Activated CD4-positive, alpha-beta T cell treated with anti-CD3 and anti-CD28 coated beads, Interleukin-2, amount 50 U/mL, for 1 hour (primary cell): ENCODE measurements at regions not wholly inside any gene's neighbourhood (a gene's known extent, or its start where the extent isn't known, plus 50 kb on each side); places are given as distances from the start of the nearest gene placed in this dataset.
"Not testable (repeated sequence)": the region's sequence is repeated elsewhere in the genome, so short reads cannot be mapped to it uniquely, and the experiment has no call there.

Experiments
- DNase-seq: peaks from one replicate; pipeline ENCODE4 v3.0.0-alpha.2; 2020

DNA sequence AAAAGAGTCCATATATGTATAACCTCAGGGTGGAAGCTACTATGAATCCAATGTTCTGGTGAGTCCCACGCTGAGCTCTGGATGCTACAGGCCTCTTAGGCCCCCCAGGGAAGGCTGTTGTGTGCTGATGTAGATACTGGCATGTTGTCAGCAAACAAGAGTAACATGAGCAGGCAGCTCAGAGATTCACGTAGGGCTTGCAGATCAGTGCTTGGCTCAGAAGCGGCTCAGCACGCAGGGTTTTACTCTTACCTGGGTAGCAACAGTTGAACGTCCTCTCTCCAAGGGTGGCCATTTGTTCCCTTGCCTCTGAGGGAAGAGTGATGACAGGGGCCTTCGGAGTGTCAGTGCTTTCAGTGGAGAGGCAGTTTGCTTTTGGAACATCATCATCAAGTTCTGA lies 93.4 kb downstream of the ZFP64 start:
- DNase-seq, result no peak

DNA sequence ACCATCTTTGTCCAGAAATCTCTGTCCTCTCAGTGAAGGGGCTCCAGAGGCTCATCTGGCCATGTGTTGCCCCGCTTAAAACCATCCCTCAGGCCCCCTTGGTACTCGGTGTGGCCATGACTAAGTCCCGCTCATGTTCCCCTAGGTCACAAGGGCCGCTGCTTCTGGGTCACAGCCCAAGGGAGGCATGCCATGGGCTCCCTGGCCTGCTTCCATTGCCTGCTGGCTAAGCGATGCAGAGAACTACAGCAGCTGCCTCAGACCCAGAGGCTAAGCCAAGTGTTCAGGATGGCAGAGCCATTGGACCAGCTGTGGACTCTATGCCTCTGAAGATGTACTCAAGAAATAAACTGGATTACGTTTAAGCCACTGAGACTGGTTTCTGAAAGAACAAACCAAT lies 95.5 kb downstream of the ZFP64 start:
- DNase-seq, result no peak

GRCh38 chr20:52094693-52095092 lies 96.9 kb downstream of the ZFP64 start:
- no peak for DNase-seq

DNA sequence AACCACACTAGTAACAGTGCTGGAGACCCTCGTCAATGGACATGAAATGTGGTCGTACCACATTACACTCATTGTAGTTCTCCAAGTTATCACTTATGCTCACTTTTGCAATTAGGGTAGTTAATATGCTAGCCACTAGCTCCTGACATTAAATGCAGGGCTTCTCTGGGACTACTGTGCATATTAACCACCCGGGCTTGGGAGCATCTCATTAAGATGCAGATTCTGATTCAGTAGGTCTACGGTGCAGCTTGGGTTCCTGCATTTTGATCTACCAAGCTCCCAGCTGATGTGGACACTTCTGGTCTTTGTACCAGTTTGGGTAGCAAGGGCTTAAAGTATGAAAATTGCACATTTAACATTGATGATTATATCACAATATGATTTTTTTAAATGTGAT lies 98.0 kb downstream of the ZFP64 start:
- no peak for DNase-seq

DNA sequence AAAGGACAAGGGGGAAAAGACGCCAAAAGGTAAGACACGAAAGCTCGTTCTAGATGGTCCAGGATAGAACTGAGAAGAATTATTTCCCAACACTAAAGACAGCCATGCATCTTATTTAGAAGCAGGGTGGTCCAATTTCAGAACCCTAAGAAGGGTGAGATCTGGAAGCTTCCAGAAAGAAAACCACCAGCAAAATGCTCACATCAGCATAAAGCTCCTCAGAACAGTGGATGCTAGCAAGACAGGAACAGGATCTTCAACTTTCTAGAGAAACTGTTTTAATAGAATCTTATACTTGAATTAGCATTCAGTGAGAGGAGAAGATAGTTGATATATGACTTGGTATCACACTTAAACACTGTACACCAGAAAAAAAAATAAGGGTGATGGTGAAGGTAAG lies 101.5 kb downstream of the ZFP64 start:
- no peak for DNase-seq

GRCh38 chr20:52087471-52087870 lies 104.1 kb downstream of the ZFP64 start:
- no peak for DNase-seq

DNA sequence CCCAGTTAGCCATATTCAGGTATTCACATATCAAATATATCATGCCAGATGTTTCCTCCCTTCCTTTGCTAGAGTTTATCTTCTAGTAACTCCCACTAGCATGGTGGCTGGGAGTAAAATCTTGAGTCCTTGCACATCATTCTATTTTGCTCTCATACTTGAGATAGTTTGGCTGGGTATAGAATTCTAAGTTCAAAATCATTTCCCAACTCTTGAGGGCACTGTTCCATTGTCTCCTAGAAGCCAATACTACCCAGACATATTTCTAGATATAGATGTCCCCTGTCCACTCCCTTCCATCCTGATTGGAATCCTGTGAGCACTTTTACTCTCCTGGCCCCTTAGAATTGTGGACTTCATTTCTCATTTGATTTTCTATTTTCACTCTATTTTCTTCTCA lies 104.7 kb downstream of the ZFP64 start:
- no peak for DNase-seq

- no peak for DNase-seq
Observed at GRCh38 chr20:52084727-52085126, 106.9 kb downstream of the ZFP64 start.

DNA sequence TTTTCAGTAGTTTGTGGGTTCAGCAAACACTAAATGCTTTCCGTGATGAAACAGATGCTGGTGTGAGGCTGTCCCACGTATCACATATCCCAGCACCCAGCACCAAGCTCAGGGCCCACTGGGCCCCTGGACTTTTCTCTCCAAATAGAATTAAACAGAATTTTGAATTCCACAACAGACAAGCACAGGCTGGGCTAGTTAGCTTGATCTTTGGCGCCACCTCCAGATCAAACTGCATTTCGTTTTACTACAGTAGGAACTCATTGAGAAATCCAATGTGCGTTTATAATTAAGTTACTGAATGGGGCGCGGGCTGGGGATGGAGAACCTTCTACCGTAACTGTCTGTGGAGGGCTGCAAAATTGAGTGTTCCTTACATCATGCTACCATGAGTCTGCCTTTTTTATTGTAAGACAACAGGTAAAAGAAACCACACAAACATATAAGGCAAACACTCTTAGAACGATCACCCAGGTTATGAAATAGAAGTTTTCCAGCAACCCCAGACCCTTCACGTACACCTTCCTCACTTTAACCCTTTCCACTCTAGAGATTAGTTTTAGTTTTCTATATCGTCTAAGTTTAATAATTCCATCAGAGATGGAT lies 107.8 kb downstream of the ZFP64 start:
- peak; percentile 26 for DNase-seq

DNA sequence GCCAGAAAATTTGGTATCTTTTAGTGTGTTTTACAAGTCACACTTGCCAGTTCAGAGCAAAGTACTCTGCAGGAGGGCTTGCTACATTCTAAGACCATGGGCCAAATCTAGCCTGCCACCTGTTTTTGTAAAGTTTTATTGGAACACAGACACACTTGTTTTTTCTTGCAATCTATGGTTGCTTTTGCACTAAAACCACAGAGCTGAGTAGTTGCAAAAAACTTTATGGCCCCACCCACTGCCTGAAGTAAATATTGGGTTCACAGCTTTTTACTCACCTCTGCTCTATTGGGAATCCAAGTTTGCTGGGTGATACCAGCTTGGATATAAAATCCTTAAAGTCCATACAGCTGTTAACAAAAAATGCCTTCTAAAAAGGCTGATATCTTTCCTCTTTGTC lies 109.0 kb downstream of the ZFP64 start:
- no peak for DNase-seq

DNA sequence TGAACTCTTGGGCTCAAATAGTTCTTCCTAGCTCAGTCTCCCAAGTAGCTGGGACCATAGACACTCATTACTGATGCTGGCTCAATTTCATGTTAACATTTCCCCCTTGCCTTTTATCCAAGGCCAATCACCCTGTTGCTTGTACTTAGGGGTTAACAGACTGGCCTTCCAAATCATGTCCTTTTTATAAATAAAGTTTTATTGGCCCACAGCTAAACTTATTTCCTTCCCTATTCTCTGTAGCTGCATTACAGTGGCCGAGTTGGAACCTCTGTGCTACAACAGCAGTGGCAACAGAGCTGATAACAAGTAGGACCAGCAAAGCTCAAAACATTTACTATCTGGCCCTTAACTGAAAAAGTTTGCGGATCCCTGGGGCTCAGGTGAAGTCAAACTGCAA lies 109.8 kb downstream of the ZFP64 start:
- DNase-seq, result no peak

- DNase-seq, result no peak
Observed at GRCh38 chr20:52081066-52081465, 110.5 kb downstream of the ZFP64 start.

- DNase-seq, result no peak
Observed at GRCh38 chr20:52078289-52078688, 113.3 kb downstream of the ZFP64 start.

DNA sequence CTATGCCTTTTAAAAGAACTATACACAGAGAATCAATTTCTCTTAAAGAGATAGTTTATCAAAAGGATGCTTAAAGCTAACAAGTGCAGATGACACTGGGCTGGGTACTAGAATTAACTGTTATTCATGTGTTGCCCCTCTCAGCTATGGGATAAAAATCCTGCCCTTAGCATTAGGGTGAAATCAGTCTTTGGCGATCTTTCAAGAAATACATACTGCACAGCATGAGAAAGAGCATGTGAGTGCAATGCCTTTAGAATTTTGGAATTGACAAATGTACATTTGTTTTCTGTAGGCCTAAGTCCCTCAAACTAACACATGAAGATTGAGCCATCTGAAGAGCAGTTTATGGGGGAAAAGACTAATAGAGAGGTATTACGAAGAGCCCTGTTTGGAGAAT lies 115.4 kb downstream of the ZFP64 start:
- no peak for DNase-seq

- no peak for DNase-seq
Observed at GRCh38 chr20:52075400-52075799, 116.2 kb downstream of the ZFP64 start.

GRCh38 chr20:52071136-52071535 lies 120.4 kb downstream of the ZFP64 start:
- no peak for DNase-seq

GRCh38 chr20:52064931-52065330 lies 126.6 kb downstream of the ZFP64 start:
- DNase-seq, result no peak

DNA sequence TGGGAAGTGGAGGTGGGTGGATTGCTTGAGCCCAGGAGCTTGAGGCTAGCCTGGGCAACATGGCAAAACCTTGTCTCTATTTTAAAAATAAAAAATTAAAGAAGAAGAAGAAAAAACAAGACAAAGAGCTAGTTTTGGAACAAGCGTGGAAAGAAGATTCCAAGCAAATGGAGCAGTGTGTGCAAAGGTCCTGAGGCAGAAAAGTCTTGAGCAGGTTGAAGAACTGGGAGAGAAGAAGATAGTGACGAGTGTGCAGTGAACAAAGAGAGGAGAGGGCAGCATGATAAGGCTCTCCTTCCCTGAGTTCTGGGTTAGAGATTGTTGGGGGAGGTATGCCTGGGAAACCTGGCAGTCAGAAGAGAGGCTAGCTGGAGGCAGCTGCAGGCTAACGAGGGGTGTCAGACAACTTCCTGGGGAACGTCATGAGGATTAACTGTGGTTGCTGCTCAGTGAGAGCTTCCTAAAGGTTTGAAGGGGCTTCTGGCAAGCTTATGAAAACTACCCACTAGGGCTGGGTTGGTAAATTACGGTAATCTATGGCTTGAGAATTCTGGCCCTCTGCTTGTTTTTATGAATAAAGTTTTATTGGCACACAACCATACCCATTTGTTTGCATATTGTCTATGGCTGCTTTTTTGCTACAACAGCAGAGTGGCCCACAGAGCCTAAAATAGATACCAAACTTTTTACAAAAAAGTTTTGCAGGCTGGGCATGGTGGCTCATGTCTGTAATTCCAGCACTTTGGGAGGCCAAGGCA lies 128.9 kb downstream of the ZFP64 start:
- no peak for DNase-seq

- DNase-seq, result no peak
Observed at GRCh38 chr20:52060794-52061714, 130.5 kb downstream of the ZFP64 start.

DNA sequence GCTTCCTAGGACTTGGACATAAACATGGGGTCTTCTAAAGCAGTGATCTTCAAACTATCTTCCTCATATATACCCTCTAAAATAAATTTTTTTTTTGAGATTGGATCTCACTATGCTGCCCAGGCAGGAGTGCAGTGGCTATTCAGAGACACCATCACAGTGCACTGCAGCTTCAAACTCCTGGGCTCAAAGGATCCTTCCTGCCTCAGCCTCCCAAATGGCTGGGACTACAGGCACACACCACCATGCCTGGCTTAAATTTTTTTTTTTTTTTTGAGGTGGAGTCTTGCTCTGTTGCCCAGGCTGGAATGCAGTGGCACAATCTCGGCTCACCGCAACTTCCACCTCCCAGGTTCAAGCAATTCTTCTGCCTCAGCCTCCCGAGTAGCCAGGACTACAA lies 134.4 kb downstream of the ZFP64 start:
- DNase-seq, result not testable (repeated sequence)

DNA sequence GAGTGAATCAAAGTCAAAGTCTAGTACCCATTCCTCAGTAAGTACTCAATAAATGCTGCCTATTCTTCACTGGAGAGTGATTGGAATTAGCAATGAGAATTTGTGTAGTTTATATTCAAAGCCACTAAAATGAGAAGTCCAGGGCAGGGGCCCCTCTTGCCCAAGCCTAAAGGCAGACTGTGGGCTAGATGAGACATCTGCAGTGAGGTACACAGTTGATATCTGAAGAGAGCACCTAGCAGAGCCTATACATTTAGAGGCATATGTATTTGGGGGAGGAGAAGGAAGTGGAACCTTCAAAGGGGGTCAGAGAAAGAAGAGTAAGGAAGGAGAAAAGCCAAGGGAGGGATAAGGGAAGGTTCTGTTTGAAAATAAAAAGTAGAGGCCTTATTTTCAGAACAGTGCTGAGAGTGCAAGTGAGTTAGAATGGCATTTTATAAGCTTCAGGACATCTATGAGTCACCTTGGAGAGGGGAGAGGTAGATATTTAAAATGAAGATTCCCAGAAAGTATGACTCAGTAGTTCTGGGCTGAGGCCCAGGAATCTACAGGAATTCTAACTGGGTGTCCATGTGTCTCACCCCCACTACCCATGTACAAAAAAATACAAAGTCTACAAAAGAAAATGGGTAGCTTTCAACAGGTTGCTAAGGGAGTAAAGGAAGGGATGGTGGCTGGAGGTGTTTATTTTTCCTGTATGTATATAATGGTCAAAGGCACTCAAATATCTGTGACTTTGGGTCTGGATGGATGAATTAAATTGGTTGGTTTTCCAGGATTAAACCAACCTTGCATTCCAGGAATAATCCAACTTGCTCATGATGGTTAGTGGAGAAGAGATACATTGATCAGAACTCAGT lies 135.1 kb downstream of the ZFP64 start:
- no peak for DNase-seq

GRCh38 chr20:52054123-52054522 lies 137.5 kb downstream of the ZFP64 start:
- DNase-seq, result no peak
